Stimulated activated CD4-positive, alpha-beta T cell treated with anti-CD3 and anti-CD28 coated beads, Interleukin-1b, Interleukin-23, amount 100 ng/mL, for 1 hour (primary cell): ENCODE measurements at regions not wholly inside any gene's neighbourhood (a gene's known extent, or its start where the extent isn't known, plus 50 kb on each side); places are given as distances from the start of the nearest gene placed in this dataset.

Experiments
- DNase-seq, 2 donors: peaks; one replicate each; pipeline ENCODE4 v3.0.0-alpha.2; 2020; ENCODE audit warnings: low read depth in 2 of 2

DNA sequence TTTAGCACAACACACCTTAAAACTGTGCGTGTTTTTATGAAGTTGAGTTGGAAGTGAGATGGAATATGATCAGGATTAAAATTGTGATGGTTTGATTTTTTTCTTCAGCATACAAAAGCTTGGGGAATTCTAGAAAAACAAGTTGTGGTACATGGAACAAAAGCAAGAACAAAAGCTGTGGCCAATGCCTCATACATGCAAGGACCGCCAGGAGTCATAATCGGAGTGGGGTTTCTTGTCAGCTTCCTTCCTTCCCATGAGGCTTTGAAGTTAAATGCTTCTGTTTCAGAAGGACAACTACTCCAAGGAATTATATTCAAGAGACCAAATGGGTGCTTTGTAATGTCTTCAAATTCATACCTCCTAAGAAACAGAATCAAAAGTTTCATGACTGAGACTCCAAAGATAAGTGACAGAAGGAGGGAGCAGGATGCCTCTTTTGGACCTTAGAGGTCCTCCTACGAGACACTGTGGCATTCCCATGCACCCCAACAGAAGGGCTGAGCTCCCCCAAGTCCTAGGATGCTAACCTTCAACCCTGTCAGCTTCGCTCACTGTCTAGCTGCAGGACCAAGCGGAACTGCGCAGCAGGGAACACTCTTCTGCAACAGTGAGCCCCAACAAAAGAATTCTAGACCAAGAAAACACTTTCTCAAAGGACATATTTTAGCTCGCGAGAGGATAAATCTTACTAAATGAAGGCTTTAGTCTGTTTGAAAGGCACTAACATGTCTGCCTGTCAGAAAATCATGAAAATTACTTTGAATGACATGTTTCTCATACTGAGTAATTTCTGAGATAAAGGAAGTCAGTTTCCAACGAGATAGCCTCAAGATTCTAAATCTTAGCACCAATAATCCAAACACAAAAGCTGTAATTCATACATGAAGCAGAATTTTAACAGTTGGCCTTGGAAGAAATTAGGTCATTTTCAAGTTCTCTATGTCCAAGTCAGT, 108.5 kb upstream of the NHSL1 start:
- no peak for DNase-seq

DNA sequence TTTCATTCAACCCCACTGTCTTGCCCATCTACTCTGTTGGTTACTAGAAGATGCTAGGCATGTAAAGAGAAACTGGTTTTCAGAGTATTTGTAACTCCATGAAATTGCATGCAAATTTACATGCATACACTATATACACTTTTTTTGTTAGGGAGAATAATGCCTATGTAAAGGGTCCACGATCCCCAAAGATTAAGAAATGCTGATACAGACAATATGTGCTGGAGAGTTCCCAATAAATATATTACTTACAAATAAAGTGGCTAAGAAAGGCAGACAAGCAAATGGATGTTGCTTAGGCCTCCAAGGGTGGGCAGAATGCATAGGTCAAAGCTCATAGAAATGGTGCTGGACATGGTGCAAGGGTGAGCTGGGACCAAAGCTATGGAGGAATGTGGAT, 109.6 kb upstream of the NHSL1 start:
- DNase-seq = no peak

DNA sequence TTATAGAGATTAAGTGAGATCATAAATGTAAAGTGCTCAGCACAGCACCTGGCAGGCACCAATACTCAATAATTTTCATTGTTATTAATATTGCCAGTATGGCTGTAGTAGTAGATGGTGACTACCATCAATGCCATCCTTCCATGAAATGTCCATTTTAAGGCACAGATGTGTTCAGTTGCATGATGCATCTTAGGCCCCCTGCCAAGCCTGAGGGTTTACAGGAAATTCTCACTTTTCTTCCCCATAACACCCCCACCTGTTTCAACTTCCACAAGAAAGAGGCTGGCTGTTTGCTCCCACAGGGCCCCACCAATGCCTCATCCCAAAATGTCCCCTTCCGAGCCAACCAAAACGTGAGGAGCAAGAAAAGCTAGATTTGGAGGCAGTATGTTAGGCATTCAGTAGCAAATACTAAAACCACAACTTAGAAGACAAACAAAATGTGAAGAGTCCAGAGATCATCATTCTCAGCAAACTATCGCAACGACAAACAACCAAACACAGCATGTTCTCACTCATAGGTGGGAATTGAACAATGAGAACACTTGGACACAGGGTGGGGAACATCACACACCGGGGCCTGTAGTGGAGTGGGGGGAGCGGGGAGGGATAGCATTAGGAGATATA, 110.6 kb upstream of the NHSL1 start:
- DNase-seq = no peak

DNA sequence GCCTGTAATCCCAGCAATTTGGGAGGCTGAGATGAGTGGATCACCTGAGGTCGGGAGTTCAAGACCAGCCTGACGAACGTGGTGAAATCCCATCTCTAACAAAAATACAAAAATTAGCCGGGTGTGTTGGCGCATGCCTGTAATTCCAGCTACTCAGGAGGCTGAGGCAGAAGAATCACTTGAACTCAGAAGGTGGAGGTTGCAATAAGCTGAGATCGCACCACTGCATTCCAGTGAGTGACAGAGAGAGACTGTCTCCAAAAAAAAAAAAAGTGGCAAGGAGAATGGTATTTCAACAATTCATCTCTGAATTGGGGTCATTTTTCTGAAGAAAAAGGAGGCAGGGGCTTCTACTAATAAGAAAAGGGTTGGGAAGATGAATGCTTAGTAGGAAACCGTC, 111.5 kb upstream of the NHSL1 start:
- no peak for DNase-seq

DNA sequence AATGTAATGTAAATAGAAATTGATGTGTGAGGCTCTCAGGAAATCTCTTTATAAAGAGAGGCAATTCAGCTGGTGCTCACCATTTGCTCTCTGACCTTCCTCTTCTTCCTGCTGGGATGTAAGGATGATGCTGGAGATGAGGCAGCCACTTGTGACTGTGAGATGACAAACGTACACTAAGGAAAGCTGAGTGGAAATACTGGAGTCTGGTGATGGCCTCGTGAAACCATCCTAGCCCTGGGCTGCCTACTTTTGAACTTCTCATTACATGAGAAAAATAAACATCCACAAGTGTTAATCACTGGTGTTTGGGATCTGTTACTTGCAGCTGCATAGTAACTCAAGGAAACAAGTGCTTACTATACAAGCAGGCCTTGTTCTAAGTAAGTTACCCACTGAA, 114.9 kb upstream of the NHSL1 start:
- DNase-seq = no peak

DNA sequence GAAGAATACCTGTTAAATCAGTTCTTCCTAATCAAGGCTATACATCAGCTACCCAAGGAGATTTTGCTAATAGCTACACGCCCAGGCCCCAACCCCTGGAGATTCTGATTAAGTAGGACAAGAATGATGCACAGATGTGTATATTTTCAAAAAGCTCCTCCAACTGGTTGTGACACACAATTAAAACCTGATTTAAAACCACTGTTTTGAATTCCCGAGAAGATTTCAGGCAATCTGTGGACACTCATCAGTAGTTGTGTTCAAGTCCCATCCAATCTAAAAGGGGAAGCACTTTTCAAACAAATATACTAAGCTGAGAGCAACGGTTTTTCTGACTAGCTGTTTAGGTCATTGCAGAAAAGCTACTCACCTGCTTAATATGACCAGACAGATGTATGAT, 118.9 kb upstream of the NHSL1 start:
- DNase-seq = no peak

DNA sequence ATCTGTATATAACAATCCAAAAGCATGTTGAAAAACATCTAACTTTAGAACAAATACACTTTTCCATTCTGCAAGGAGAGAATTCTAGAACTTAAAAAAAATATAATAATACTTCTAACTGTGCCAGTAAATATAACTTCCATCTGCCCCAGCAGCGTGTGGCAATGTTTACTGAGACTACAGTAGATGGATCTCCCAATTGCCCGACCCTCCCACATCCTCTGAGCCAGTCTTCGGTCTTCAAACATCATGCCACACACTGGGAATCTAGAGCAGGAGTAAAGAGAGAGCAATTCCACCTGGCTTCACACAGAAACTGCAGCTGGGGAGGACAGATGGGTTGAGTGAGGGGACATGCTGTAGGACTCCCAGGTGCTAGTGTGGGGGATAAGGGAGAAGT, 121.3 kb upstream of the NHSL1 start:
- DNase-seq = no peak

DNA sequence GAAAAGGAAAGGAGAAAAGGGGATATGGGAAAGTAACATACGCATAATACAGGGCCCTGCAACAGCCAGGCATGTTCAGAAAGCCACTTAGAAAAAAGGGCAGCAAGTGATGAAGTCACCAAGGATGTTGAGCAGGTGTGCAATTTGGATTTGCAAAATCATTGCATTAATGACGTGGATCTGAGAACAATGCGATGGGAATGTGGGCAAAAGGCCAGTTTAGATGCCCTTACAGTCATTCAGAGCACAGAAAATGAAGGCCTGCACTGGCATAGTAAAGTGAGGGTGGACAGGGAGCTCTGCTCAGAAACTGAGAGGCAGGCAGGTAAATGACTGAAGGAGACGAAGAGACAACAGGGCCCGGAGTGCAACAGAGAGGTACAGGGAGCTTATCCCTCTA, 123.7 kb upstream of the NHSL1 start:
- no peak for DNase-seq

DNA sequence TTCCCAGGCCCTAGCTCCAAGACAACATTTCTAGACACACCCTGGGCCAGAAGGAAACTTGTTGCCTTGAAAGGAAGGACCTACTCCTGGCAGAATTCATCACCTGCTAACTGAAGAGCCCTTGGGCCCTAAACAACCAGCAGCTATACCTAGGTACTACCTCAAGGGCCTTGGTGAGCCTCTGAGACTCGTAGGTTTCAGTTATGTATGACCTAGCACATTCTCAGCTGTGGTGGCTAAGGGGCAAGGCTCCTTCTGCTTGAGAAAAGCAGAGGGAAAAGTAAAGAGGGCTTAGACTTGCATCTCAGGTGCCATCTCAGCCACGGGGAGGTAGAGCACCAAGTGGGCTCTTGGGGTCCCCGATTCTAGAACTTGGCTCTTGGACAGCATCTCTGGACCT, 132.3 kb upstream of the NHSL1 start:
- no peak for DNase-seq

DNA sequence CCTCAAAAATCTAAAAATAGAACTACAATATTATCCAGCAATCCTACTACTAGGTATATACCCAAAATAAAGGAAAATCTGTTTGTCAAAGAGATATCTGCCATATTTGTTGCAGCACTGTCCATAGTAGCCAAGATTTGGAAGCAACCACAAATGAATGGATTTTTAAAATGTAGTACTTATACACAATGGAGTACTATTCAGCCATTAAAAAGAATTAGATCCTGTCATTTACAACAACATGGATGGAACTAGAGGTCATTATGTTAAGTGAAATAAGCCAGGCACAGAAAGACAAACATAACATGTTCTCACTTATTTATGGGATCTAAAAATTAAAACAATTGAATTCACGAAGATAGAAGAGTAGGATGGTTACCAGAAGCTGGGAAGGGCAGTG, 135.7 kb upstream of the CCDC28A start:
- no peak for DNase-seq

DNA sequence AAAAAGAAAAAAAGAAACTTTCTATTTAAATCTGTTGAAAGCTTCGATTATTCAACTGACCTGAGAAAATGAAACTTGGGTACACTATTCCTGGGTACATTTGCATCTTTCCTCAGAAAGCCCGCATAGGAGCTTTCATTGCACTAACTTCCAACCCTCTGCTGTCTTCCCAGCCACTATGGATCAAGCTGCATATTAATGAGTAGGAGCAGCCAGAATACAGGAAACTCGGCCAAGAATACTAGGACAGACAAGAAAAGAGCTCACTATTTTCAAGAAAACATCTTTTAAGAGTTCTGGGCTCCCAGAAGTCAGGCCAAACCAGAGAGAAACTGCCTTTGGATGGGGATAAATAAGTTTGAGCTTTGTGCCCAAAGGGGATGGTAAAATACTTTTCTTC, 135.0 kb upstream of the CCDC28A start:
- DNase-seq = no peak

DNA sequence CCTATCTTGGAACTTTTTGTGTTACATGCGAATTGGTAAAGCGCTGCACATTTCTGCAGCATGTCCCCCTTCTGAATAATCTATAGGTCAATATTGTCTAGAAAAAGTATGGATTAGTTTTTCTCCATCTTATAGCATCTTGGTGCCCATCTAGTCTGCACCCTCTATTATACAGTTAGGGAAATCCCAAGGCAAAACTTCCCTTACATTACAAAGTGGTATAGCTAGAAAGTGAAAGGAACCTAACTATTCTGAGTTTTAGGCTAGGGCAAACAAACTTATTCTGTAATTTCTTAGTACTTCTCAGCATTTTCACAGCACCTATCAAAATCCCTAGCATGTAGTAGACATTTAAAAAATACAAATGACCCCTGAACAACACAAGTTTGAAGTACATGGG, 133.5 kb upstream of the CCDC28A start:
- no peak for DNase-seq

DNA sequence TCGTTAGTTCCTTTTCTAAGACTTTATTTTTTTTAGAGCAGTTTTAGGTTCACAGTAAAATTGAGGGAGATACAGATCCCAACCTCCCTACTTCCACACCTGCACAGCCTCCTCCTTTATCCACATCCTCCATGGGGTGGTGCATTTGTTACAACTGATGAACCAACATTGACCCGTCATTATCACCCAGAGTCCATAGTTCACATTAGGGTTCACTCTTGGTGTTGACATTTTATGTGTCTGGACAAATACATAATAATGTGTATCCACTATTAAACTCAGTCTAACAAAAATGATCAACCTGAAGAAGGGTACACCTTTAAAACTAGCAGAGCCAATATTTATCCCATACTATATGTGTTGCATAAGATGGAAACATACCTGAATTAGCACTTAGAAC, 130.4 kb upstream of the CCDC28A start:
- no peak for DNase-seq

DNA sequence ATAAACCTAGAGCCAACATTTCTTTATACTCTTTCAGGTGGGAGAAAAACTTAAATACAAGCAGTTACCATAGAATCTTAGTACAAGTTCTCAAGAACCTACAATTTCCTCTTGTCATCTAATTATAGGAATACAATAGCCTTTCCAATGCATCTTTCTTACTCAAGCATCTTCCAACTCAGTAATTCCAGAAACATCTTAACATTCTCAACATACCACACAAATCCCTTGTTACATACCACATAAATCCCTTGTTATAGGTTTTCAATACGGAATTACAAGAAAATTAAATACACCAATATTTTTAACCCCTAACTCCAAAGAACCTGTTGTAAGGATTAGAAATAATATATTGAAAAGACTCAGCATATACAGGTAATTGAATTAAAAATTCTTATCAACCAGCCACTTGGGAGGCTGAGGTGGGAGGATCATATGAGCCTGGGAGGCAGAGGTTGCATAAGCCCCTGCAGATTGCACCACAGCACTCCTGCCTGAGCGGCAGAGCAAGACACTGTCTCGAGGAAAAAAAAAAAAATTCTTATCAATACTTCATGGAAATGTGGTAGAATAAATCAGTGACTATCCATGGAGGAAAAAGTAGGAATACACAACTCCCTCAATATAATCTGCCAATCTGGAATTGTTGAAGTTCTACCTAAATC, 127.5 kb upstream of the CCDC28A start:
- no peak for DNase-seq

DNA sequence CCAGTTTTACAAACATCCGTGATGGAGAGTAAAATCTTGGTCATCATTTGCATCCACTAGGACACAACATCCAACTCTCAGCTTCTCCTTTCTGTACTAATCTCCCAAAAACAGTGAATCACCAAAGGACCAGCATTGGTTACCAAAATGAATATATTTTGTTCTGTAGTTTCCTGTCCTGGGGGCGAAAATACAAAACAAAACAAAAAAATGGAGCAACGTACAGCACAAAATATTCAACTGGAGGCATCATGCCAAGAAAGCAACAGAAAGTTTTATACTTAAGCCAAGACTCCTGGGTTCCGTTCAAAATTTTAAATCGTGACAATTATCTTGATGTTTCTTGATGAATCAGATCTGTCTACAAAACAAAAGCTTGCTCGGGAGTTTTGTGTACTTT, 126.6 kb upstream of the CCDC28A start:
- no peak for DNase-seq

DNA sequence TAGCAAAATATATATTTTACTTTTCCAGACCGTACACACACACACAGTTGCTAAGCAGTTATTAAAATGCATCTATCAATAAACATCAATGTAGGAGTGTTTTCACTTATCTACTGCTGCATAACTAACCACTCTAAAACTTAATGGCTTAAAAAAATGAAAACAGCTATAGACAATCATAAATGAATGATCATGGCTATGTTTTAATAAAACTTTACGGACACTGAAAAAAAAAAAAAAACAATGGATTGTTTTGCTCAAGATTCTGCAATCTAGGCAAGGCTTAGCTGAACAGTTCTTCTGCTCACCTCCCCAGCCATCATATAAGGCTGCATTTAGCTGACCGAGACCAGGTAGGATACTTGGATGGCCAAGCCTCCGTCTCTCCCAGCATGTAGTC, 125.4 kb upstream of the CCDC28A start:
- DNase-seq = no peak

DNA sequence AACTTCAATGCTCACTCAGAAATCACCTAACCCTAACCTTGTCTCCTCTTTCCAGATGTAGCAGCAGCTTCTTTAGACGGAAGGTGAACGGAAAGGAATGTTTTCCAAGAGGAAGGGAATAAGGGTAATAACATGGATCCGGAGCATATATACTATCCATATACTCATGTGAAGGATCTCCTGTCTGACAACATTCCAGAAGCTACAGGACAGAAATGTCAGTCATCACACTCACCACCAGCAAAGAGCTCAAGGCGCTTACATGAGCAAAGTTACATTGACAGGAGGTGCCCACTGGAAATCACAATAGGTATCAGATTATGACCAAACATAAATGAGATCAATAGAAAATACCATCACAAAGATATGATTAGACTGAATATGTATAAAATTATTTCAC, 122.1 kb upstream of the CCDC28A start:
- no peak for DNase-seq

DNA sequence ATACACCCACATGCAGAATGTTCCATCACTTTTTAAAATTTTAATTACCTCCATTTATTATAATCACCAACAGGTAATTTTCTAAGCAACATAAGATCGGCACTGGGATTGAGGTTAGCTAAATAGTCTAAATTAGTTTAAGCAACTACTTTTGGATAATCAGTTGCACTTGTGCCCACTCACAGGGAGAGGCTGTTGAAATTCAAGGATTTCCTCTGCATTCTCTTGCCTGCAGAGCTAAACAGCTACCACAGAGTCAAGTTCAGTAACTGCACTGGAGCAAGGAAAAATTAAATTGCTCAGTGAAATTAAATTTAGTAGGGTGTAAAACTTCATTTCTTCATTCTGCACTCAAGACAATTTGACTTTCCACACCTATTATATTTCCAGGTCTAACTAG, 120.7 kb upstream of the CCDC28A start:
- no peak for DNase-seq

DNA sequence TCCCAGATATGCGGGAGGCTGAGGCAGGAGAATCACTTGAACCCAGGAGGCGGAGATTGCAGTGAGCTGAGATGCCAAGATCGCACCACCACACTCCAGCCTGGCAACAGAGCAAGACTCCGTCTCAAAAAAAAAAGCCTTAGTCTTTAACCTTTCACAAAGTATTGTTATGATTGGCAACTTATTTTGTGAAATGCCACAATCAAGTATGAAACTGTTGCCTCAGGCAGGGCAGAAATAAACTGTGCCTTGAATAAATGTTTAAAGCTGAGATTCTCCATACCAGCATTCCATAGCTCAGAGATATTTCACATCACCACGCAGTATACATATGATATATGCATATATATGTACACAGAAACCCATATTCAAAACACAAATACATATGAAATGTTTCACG, 120.1 kb upstream of the CCDC28A start:
- no peak for DNase-seq

DNA sequence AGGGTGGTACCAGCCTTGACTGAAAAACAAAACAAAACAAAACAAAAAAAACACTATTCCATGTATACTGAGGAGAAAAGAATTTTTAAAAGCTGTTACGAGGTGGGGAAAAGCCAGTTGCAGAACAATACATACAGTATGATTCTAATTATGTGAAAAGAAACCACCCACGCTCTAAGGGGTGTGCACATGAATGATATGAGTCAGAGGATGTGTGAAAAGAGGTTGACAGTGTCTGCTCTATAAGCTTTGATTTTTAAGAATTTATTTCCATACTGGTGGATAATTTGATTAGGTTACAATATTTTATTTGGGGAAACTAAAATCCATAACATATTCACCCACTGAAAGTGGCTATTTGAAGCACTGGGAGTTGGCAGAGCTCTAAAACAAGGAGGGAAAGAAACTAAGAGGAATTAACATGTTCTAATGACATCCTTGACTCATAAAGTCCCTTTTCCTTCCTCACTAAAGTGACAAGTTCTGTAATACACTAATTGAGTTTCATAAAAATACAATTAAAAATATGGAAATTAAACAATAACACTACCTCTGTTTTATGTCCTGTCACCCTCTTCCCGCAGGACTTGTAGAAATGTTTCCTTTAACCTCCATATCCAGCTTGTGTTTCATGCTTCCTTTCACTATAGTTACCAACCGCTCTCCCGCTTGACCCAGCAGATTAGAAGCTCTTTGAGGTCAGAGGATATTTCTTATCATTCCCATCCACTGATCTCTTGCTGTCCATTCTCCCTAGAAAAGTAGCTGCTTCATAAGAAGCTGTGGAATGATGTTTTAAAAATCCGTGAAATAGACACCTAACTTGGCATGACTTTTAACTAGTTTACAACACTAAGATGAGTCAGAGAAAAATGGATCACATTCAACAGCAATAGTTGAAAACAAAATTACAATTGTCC, 118.6 kb upstream of the CCDC28A start:
- DNase-seq = no peak

DNA sequence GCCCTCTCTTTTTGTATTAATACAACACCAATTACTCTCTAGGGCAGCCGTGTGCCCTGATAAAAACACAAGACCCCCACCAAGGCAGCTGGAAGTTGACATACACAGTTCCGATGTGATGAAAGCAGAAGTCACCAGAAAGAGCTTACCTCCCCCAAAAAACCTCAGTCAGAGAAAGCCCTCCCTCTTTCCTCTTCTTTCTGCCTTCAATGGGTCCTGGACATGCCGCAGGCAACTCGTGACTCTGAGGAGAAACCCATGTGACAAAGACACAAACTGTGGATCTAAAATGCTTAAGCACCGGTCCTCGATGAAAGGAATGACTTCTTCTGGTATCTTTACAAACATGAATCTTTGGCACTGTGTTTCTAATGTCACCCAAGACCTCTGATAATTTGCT, 117.7 kb upstream of the CCDC28A start:
- no peak for DNase-seq
